OCI-LY7 (cell line): ENCODE measurements at regions not wholly inside any gene's neighbourhood (a gene's known extent, or its start where the extent isn't known, plus 50 kb on each side); places are given as distances from the start of the nearest gene placed in this dataset.

Source experiments
- EZH2phosphoT487 ChIP-seq: fragments of 200-600 bp; sonication (generic); IDR thresholded peaks from 2 replicates; pipeline ENCODE4 v1.6.1; 2018; ENCODE audit warnings: low read depth, borderline replicate concordance, mild to moderate bottlenecking, mixed run types, antibody characterized with exemption, low read length, moderate library complexity, mixed read lengths
- TF ChIP-seq, protein P1 (sequence below): fragments of 200-600 bp; sonication (generic); conservative IDR thresholded peaks from 2 replicates; pipeline ENCODE4 v1.5.1; 2014; ENCODE audit warnings: mild to moderate bottlenecking, antibody characterized with exemption, low read length, moderate library complexity, mixed read lengths

DNA sequence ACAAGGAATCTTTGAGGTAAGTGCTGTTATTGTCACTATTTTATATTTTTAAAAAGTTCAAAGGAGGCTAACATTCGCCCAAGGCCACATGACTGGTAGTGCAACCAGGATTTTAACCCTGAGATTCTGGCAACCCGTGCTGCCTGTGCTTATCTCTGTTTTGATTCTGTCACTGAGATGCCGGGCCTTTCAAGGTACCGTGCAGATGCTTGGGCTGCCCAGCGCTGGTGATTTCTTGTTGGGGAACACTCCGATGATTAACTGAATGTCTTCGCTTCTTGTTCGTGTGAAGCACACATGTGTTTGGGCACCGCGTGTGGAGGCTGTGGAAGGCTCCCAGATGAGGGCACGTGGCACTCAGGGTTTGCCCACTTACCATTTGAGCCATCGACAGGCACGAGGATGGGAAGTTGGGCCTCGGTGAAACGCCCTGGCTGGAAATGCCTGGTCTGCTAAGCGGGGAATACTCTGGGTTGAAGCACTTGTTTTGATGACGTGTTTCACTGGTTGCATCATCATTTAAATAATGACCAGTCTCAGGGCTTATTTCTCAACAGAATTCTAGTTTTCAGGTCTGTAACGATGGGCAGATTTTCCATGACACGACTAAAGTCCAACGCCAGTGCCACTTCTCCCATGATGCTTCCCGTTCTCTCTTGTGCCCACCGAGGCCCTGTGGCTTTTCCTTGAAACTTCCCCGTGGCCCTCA is 392.7 kb downstream of the FGF9 start:
- TF ChIP-seq, protein P1, sequence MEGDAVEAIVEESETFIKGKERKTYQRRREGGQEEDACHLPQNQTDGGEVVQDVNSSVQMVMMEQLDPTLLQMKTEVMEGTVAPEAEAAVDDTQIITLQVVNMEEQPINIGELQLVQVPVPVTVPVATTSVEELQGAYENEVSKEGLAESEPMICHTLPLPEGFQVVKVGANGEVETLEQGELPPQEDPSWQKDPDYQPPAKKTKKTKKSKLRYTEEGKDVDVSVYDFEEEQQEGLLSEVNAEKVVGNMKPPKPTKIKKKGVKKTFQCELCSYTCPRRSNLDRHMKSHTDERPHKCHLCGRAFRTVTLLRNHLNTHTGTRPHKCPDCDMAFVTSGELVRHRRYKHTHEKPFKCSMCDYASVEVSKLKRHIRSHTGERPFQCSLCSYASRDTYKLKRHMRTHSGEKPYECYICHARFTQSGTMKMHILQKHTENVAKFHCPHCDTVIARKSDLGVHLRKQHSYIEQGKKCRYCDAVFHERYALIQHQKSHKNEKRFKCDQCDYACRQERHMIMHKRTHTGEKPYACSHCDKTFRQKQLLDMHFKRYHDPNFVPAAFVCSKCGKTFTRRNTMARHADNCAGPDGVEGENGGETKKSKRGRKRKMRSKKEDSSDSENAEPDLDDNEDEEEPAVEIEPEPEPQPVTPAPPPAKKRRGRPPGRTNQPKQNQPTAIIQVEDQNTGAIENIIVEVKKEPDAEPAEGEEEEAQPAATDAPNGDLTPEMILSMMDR: no peak
- TF ChIP-seq EZH2phosphoT487: no peak
